GM23248 (cell line): ENCODE measurements at regions not wholly inside any gene's neighbourhood (a gene's known extent, or its start where the extent isn't known, plus 50 kb on each side); places are given as distances from the start of the nearest gene placed in this dataset.

Source experiments
- DNase-seq: peaks from one replicate; pipeline ENCODE4 v3.0.0-alpha.2; 2015
- H2AFZ ChIP-seq: fragments of 200-600 bp; sonication (generic); 2 replicates; pipeline ENCODE4 v1.6.1; 2016; ENCODE audit warnings: antibody characterized with exemption
- H3F3A ChIP-seq: fragments of 200-600 bp; sonication (generic); 2 replicates; pipeline ENCODE4 v1.6.1; 2016; ENCODE audit warnings: mild to moderate bottlenecking, antibody characterized with exemption, mixed run types; ENCODE audit not compliant: insufficient read depth
- H3K27ac ChIP-seq: fragments of 200-600 bp; sonication (generic); 2 replicates; pipeline ENCODE4 v1.5.1; 2016; ENCODE audit warnings: mild to moderate bottlenecking
- H3K27me3 ChIP-seq: fragments of 200-600 bp; sonication (generic); replicated peaks from 2 replicates; pipeline ENCODE4 v1.6.1; 2016; ENCODE audit warnings: mild to moderate bottlenecking; ENCODE audit not compliant: insufficient read depth
- H3K36me3 ChIP-seq: fragments of 200-600 bp; sonication (generic); 2 replicates; pipeline ENCODE4 v1.6.1; 2016; ENCODE audit warnings: low read depth, mild to moderate bottlenecking
- H3K4me1 ChIP-seq: fragments of 200-600 bp; sonication (generic); 2 replicates; pipeline ENCODE4 v1.6.1; 2016; ENCODE audit warnings: mild to moderate bottlenecking; ENCODE audit not compliant: insufficient read depth
- H3K4me2 ChIP-seq: fragments of 200-600 bp; sonication (generic); one replicate; pipeline ENCODE4 v1.6.1; 2016; ENCODE audit warnings: mild to moderate bottlenecking; ENCODE audit not compliant: unreplicated experiment
- H3K4me3 ChIP-seq: fragments of 200-600 bp; sonication (generic); 2 replicates; pipeline ENCODE4 v1.5.1; 2016; ENCODE audit warnings: mild to moderate bottlenecking
- H3K79me2 ChIP-seq: fragments of 200-600 bp; sonication (generic); 2 replicates; pipeline ENCODE4 v1.6.1; 2016; ENCODE audit warnings: mild to moderate bottlenecking; ENCODE audit not compliant: insufficient read depth
- H3K9ac ChIP-seq: fragments of 200-600 bp; sonication (generic); 2 replicates; pipeline ENCODE4 v1.6.1; 2016; ENCODE audit warnings: mild to moderate bottlenecking
- H3K9me2 ChIP-seq: fragments of 200-600 bp; sonication (generic); 2 replicates; pipeline ENCODE4 v1.6.1; 2016; ENCODE audit warnings: mixed run types, mild to moderate bottlenecking, moderate library complexity; ENCODE audit not compliant: insufficient read depth
- H3K9me3 ChIP-seq: fragments of 200-600 bp; sonication (generic); one replicate; pipeline ENCODE4 v1.6.1; 2017; ENCODE audit warnings: low read depth
- H4K20me1 ChIP-seq: fragments of 200-600 bp; sonication (generic); 2 replicates; pipeline ENCODE4 v1.6.0; 2016; ENCODE audit not compliant: insufficient read depth
- EZH2 ChIP-seq: fragments of 200-600 bp; sonication (generic); IDR thresholded peaks from 2 replicates; pipeline ENCODE4 v1.6.1; 2018; ENCODE audit warnings: antibody characterized with exemption, mild to moderate bottlenecking; ENCODE audit not compliant: insufficient read depth, poor library complexity, severe bottlenecking
- EZH2phosphoT487 ChIP-seq: fragments of 200-600 bp; sonication (generic); IDR thresholded peaks from 2 replicates; pipeline ENCODE4 v1.6.1; 2018; ENCODE audit warnings: antibody characterized with exemption, moderate library complexity, mild to moderate bottlenecking, low read depth; ENCODE audit not compliant: insufficient read depth
- WGBS, 2 experiments: methylation state at CpG; one replicate each; pipeline ENCODE4 v1.1.6; 2015 to 2017; ENCODE audit warnings: low lambda C conversion rate in 2 of 2, low coverage in 1 of 2; ENCODE audit errors: missing lambda C conversion rate in 2 of 2; 5-methylcytosine and 5-hydroxymethylcytosine counted together
- in situ Hi-C: fragments of 300-500 bp; cut with MboI; formaldehyde crosslinking; loops from 2 replicates; pipeline ENCODE4 v1.15.0; 2020

DNA sequence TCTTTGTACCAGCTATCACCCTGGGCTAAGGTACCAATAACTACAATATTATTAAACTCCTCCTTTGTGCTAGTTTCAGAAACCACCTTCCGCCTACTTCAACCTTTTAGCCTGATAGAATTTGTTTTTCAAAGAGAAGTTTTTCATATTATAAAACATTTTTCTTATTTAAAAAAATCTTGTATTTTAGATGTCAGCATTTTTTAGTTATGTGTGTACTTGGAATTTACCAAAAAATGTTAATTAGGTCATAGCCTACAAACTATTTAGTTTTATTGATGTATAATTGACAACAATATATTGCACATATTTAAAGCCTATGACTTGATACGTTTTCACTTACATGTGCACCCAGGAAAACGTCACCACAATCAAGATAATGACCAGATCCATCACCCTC, 1097.6 kb downstream of the JRKL start:
- no peak overlapping the region for H3K4me2 ChIP-seq
- no peaks in the 10 kb centered on the region for H3K9me2 ChIP-seq
- H3K27ac ChIP-seq = no peak overlapping the region
- no peaks in the 10 kb centered on the region for H3F3A ChIP-seq
- no peaks in the 10 kb centered on the region for H3K27me3 ChIP-seq
- no peak for DNase-seq
- no peaks in the 10 kb centered on the region for H4K20me1 ChIP-seq
- in situ Hi-C loops = no loop called here
- no peak overlapping the region for H3K9ac ChIP-seq
- TF ChIP-seq EZH2phosphoT487 = no peak
- TF ChIP-seq EZH2 = no peak
- no peaks in the 10 kb centered on the region for H3K9me3 ChIP-seq
- no peak overlapping the region for H2AFZ ChIP-seq
- no peaks in the 10 kb centered on the region for H3K36me3 ChIP-seq
- H3K4me1 ChIP-seq = no peaks in the 10 kb centered on the region
- no peaks in the 10 kb centered on the region for H3K79me2 ChIP-seq
- H3K4me3 ChIP-seq = no peak overlapping the region
- WGBS, 2 experiments = 17 to 19% methylated on average over 3 of the region's 3 CpGs

GRCh38 chr11:97498891-97499290, 1109.1 kb downstream of the JRKL start:
- DNase-seq = no peak
- Histone ChIP-seq H3K27ac (no peak overlapping the region), H2AFZ (no peak overlapping the region), H3K4me2 (no peak overlapping the region), H3K9me3 (no peaks in the 10 kb centered on the region), H3K4me3 (no peak overlapping the region), H4K20me1 (no peaks in the 10 kb centered on the region), H3K79me2 (no peaks in the 10 kb centered on the region), H3F3A (no peaks in the 10 kb centered on the region), H3K27me3 (no peaks in the 10 kb centered on the region), H3K9ac (no peak overlapping the region), H3K4me1 (no peaks in the 10 kb centered on the region), H3K9me2 (no peaks in the 10 kb centered on the region), H3K36me3 (no peaks in the 10 kb centered on the region)
- 40 to 42% methylated on average over 2 of the region's 2 CpGs for WGBS, 2 experiments
- in situ Hi-C loops = no loop called here
- TF ChIP-seq EZH2 (no peak), EZH2phosphoT487 (no peak)

DNA sequence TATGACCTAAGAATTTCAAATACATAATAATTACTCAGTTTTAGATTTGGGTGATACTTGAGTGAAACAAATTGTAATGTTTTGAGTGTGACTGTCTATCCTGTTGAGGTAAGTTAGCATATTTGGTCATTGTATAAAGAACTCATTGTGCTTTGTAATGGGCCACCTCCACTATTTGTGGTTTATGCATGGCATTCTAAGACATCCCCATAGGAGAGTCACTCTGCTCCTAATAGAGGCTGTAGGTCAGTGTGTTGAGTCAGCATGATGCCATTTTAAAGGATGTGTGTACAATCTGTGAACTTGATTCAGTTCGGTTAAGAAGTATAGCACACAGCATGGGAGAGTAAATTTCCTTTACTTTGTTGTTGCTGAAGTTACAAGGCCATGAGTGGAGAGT, 1112.4 kb downstream of the JRKL start:
- no peaks in the 10 kb centered on the region for H3F3A ChIP-seq
- no peaks in the 10 kb centered on the region for H3K79me2 ChIP-seq
- no peaks in the 10 kb centered on the region for H4K20me1 ChIP-seq
- in situ Hi-C loops = no loop called here
- 0% methylated on average over 1 of the region's 1 CpG for WGBS, 2 experiments
- H3K4me3 ChIP-seq = no peak overlapping the region
- no peak overlapping the region for H3K4me2 ChIP-seq
- no peak overlapping the region for H3K27ac ChIP-seq
- DNase-seq = no peak
- no peaks in the 10 kb centered on the region for H3K36me3 ChIP-seq
- TF ChIP-seq EZH2phosphoT487 (no peak), EZH2 (no peak)
- H2AFZ ChIP-seq = no peak overlapping the region
- H3K9me2 ChIP-seq = no peaks in the 10 kb centered on the region
- no peaks in the 10 kb centered on the region for H3K27me3 ChIP-seq
- H3K4me1 ChIP-seq = no peaks in the 10 kb centered on the region
- no peak overlapping the region for H3K9ac ChIP-seq
- no peaks in the 10 kb centered on the region for H3K9me3 ChIP-seq

DNA sequence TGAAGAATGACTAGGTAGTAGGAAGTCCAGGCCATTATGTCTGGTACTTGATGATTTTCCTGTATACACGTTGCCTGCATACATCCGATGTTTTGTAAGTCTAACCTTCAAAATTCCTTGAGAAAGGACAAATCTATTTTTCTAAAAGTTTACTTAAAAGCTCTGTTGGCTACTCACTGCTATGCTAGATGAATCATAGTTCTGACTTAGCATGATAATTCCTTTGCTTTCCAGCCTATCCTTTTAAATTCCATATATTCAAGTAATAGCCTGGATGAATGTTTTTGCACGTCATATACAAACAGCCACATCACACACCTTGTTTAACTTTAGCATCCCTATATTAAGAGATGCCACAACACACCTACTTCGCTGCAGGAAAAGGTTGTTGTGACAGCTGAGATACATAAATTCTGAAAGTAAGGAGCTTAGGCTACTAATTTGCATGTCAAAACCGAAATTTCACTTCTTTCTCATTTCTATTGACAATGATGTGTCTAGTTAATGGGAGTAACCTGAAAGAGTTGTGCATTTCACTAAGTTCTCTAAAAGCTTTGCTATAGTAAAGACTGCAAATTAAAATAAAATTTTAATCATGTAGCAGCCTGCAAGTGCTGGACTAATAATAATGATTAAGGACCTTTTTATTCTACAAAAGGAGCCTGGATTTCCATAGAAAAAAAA, 1116.4 kb downstream of the JRKL start:
- TF ChIP-seq EZH2phosphoT487 = no peak
- TF ChIP-seq EZH2 = no peak
- Histone ChIP-seq H3K4me1 (no peaks in the 10 kb centered on the region), H2AFZ (no peak overlapping the region), H3F3A (no peaks in the 10 kb centered on the region), H3K27me3 (no peaks in the 10 kb centered on the region), H3K27ac (no peak overlapping the region), H3K9me2 (no peaks in the 10 kb centered on the region), H3K36me3 (no peaks in the 10 kb centered on the region), H3K9me3 (no peaks in the 10 kb centered on the region), H3K9ac (no peak overlapping the region), H3K4me3 (no peak overlapping the region), H3K79me2 (no peaks in the 10 kb centered on the region), H4K20me1 (no peaks in the 10 kb centered on the region), H3K4me2 (no peak overlapping the region)
- WGBS, 2 experiments = 14 to 17% methylated on average over 5 of the region's 5 CpGs
- in situ Hi-C loops = no loop called here
- DNase-seq = no peak

DNA sequence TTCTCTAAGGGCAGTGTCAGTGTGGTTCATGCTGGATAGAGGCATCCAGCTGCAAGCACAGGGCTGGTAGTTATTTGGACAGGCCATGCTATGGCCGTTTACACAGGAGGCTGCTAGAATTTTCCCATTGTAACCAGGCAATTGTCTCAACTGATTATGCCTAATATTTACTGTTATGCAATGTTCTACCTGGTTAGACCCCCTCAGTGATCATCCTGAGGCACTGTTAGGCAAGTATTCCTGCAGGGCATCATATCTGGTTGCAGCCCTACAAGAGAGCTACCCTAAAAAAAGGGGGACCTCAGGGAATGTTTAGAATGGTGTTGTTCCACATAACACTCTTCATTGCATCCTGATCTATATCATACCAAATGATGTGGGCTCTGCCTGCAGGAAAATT, 1124.6 kb downstream of the JRKL start:
- Histone ChIP-seq H3K36me3 (no peaks in the 10 kb centered on the region), H3K9me2 (no peaks in the 10 kb centered on the region), H2AFZ (no peak overlapping the region), H3K4me3 (no peak overlapping the region), H3K9ac (no peak overlapping the region), H4K20me1 (no peaks in the 10 kb centered on the region), H3K27me3 (no peaks in the 10 kb centered on the region), H3F3A (no peaks in the 10 kb centered on the region), H3K4me2 (no peak overlapping the region), H3K9me3 (no peaks in the 10 kb centered on the region), H3K27ac (no peak overlapping the region), H3K4me1 (no peaks in the 10 kb centered on the region), H3K79me2 (no peaks in the 10 kb centered on the region)
- no peak for DNase-seq
- 0 to 5% methylated on average over 1 of the region's 1 CpG for WGBS, 2 experiments
- in situ Hi-C loops = no loop called here
- TF ChIP-seq EZH2phosphoT487 = no peak
- TF ChIP-seq EZH2 = no peak
